ENCODE measurements at regions not wholly inside any gene's neighbourhood (a gene's known extent, or its start where the extent isn't known, plus 50 kb on each side); places are given as distances from the start of the nearest gene placed in this dataset.

DNA sequence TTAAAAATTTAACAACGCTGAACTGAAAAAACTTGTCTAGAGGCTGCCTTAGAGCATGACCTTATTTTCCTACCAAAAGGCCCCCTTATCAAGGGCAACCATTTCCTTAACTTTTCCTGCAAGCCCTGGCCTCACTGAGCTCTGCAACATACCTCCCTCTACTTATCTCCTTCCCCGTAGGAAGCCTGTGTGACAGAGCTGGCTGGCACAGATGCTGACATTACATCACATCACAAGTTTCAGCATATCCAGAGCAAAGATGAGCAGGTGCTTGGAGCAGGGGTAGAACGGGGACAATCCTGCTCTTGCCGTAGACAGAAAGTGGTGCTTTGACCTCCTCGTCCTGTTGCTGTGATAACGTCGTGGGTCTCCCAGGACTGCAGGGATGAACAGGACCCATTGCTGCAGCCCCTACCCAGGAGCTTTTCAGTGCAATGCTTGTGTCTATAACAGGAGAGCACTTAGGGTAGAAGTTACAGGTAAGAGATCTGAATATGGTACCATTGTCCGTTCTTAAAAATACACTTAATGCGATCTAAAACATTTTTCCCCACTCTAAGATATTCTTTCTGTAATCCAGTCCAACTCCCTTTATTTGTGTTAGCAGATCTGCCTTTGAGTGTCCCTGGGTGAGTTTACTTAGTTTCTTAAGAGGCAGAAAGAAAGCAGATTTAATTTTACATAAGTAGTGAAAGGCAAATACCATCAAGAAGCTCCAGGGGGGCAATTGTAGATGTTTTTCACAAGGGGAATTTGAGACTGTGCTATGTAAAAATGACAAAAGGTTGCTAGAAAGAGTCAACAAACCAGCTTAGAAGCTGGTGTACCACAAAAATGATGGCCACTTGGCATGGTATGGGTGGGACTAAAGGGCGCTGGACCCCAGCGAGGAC is 101.9 kb upstream of the EFNA5 start:
- TF ChIP-seq FOXP2 (optimal IDR thresholded peaks at IDR 0.05; ENCODE audit: control extremely low read depth, extremely low read length, insufficient read depth) = no peak
- no peak for TF ChIP-seq POLR2AphosphoS5 (IDR thresholded peaks at IDR 0.05; ENCODE audit: borderline replicate concordance, low read depth, low read length)
- TF ChIP-seq EZH2 (IDR thresholded peaks at IDR 0.05) = no peak
